WTC11 (cell line): ENCODE measurements at regions not wholly inside any gene's neighbourhood (a gene's known extent, or its start where the extent isn't known, plus 50 kb on each side); places are given as distances from the start of the nearest gene placed in this dataset.

Experiments used
- ATAC-seq: fragments of 200-7000 bp; cut with Tn5 transposase; 2 replicates; pipeline ENCODE4 v1.10.0; 2021; ENCODE audit warnings: mild to moderate bottlenecking, moderate library complexity
- CTCF ChIA-PET: fragments of 300-600 bp; sonication (Branson Sonifier 250); formaldehyde crosslinking; loops from one replicate; lab custom pipeline; 2021; ENCODE audit warnings: antibody characterized with exemption; lab: Charles Lee
- POLR2A ChIA-PET: fragments of 350-600 bp; sonication (Branson Sonifier 250); formaldehyde crosslinking; loops from one replicate; lab custom pipeline; 2021; ENCODE audit warnings: antibody characterized with exemption; lab: Charles Lee
- DNase-seq: peaks from one replicate; pipeline ENCODE4 v3.0.0; 2021; ENCODE audit warnings: low spot score
- H3K27ac Mint-ChIP-seq: 2 replicates; pipeline ENCODE4 v1.8.0; 2021; ENCODE audit warnings: mixed read lengths
- H3K27me3 Mint-ChIP-seq: 2 replicates; pipeline ENCODE4 v1.8.0; 2021; ENCODE audit warnings: low read depth, mild to moderate bottlenecking, moderate library complexity, mixed read lengths
- H3K36me3 Mint-ChIP-seq: 2 replicates; pipeline ENCODE4 v1.8.0; 2021; ENCODE audit warnings: mixed read lengths
- H3K4me1 Mint-ChIP-seq: 2 replicates; pipeline ENCODE4 v1.8.0; 2022; ENCODE audit warnings: mixed read lengths
- H3K4me3 Mint-ChIP-seq: 2 replicates; pipeline ENCODE4 v1.8.0; 2021; ENCODE audit warnings: mild to moderate bottlenecking, moderate library complexity, mixed read lengths
- H3K9me3 Mint-ChIP-seq: 2 replicates; pipeline ENCODE4 v1.8.0; 2021; ENCODE audit warnings: mixed read lengths
- CBFB ChIP-seq: sonication (generic); formaldehyde crosslinking; IDR thresholded peaks from 2 replicates; pipeline ENCODE4 v1.8.1; 2022; ENCODE audit warnings: mild to moderate bottlenecking, low read depth, missing genetic modification reagents
- ELF4 ChIP-seq: sonication (generic); formaldehyde crosslinking; IDR thresholded peaks from 2 replicates; pipeline ENCODE4 v1.8.1; 2022; ENCODE audit warnings: low read depth, mild to moderate bottlenecking, moderate library complexity, missing genetic modification reagents
- EMX1 ChIP-seq: fragments of 250-450 bp; sonication (Bioruptor Pico); IDR thresholded peaks from 2 replicates; pipeline ENCODE4 v1.8.0; 2021; ENCODE audit warnings: mild to moderate bottlenecking
- ETV6 ChIP-seq: sonication (generic); formaldehyde crosslinking; IDR thresholded peaks from 2 replicates; pipeline ENCODE4 v1.8.1; 2022; ENCODE audit warnings: mild to moderate bottlenecking, missing genetic modification reagents
- FOXP1 ChIP-seq: sonication (generic); formaldehyde crosslinking; IDR thresholded peaks from 2 replicates; pipeline ENCODE4 v1.8.0; 2022; ENCODE audit warnings: missing genetic modification reagents, mild to moderate bottlenecking, moderate library complexity, borderline replicate concordance
- GABPB1 ChIP-seq: sonication (generic); formaldehyde crosslinking; IDR thresholded peaks from 2 replicates; pipeline ENCODE4 v1.8.1; 2023; ENCODE audit warnings: mild to moderate bottlenecking, missing genetic modification reagents
- JUN ChIP-seq: sonication (generic); formaldehyde crosslinking; IDR thresholded peaks from 2 replicates; pipeline ENCODE4 v1.8.0; 2023; ENCODE audit warnings: mild to moderate bottlenecking, missing genetic modification reagents
- NR1H2 ChIP-seq: sonication (generic); formaldehyde crosslinking; IDR thresholded peaks from 2 replicates; pipeline ENCODE4 v1.9.0; 2021; ENCODE audit warnings: mild to moderate bottlenecking, moderate library complexity, missing genetic modification reagents
- TEAD1 ChIP-seq: sonication (generic); formaldehyde crosslinking; IDR thresholded peaks from 2 replicates; pipeline ENCODE4 v1.8.0; 2022; ENCODE audit warnings: mild to moderate bottlenecking, missing genetic modification reagents
- TP53 ChIP-seq: sonication (generic); formaldehyde crosslinking; IDR thresholded peaks from 2 replicates; pipeline ENCODE4 v1.8.1; 2023; ENCODE audit warnings: mild to moderate bottlenecking, missing genetic modification reagents
- ZNF121 ChIP-seq: sonication (generic); formaldehyde crosslinking; IDR thresholded peaks from 2 replicates; pipeline ENCODE4 v1.8.0; 2023; ENCODE audit warnings: missing genetic modification reagents
- ZNF671 ChIP-seq: fragments of 250-450 bp; sonication (Bioruptor Pico); IDR thresholded peaks from 2 replicates; pipeline ENCODE4 v1.8.0; 2021; ENCODE audit warnings: mild to moderate bottlenecking
- TF ChIP-seq, protein P1 (sequence below): fragments of 250-450 bp; sonication (Bioruptor Pico); IDR thresholded peaks from 2 replicates; pipeline ENCODE4 v1.8.0; 2021; ENCODE audit warnings: mild to moderate bottlenecking
- TF ChIP-seq, protein P2 (sequence below): sonication (generic); formaldehyde crosslinking; IDR thresholded peaks from 2 replicates; pipeline ENCODE4 v1.8.0; 2022; ENCODE audit warnings: mild to moderate bottlenecking, missing genetic modification reagents
- TF ChIP-seq, protein P3 (sequence below): sonication (generic); formaldehyde crosslinking; IDR thresholded peaks from 2 replicates; pipeline ENCODE4 v1.8.1; 2022; ENCODE audit warnings: low read depth, missing genetic modification reagents, borderline replicate concordance
- TF ChIP-seq, protein P4 (sequence below): sonication (generic); formaldehyde crosslinking; IDR thresholded peaks from 2 replicates; pipeline ENCODE4 v1.8.0; 2023; ENCODE audit warnings: missing genetic modification reagents, mild to moderate bottlenecking, borderline replicate concordance
- TF ChIP-seq, protein P5 (sequence below): sonication (generic); formaldehyde crosslinking; IDR thresholded peaks from 2 replicates; pipeline ENCODE4 v1.8.1; 2023; ENCODE audit warnings: mild to moderate bottlenecking, missing genetic modification reagents, moderate library complexity
- TF ChIP-seq, protein P6 (sequence below): fragments of 250-450 bp; sonication (Bioruptor Pico); IDR thresholded peaks from 2 replicates; pipeline ENCODE4 v1.9.0; 2021; ENCODE audit warnings: mild to moderate bottlenecking

DNA sequence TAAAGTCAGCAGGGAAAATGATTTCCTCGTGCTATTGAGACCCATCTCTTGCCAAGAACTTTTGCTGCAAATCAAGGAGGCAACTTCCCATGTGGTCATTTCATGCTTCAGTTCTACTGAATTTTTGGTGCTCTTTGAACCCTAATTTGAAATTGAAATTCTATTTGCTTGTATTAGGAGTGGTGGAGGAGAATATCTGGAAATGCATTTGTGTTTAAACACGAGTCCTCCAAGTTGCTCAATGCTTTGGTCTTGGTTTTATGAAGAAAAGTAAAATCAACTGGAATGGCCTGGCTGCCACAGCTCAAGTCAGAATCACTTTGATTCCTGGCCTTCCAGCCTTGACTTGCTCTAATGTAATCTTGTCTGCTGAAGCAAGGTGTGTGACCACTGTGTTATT is 613.2 kb downstream of the TLE1 start:
- Mint-ChIP-seq H3K4me3 (no peak overlapping the region), H3K9me3 (no peaks in the 10 kb centered on the region), H3K4me1 (no peaks in the 10 kb centered on the region), H3K27ac (no peak overlapping the region), H3K27me3 (no peaks in the 10 kb centered on the region), H3K36me3 (no peaks in the 10 kb centered on the region)
- DNase-seq (no peak), ATAC-seq (no peak)
- TF ChIP-seq, protein P1, sequence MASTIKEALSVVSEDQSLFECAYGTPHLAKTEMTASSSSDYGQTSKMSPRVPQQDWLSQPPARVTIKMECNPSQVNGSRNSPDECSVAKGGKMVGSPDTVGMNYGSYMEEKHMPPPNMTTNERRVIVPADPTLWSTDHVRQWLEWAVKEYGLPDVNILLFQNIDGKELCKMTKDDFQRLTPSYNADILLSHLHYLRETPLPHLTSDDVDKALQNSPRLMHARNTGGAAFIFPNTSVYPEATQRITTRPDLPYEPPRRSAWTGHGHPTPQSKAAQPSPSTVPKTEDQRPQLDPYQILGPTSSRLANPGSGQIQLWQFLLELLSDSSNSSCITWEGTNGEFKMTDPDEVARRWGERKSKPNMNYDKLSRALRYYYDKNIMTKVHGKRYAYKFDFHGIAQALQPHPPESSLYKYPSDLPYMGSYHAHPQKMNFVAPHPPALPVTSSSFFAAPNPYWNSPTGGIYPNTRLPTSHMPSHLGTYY (CRISPR knock-in tag): no peak
- TF ChIP-seq CBFB (CRISPR knock-in tag) (no peak), FOXP1 (no peak), GABPB1 (CRISPR knock-in tag) (no peak)
- TF ChIP-seq, protein P2, sequence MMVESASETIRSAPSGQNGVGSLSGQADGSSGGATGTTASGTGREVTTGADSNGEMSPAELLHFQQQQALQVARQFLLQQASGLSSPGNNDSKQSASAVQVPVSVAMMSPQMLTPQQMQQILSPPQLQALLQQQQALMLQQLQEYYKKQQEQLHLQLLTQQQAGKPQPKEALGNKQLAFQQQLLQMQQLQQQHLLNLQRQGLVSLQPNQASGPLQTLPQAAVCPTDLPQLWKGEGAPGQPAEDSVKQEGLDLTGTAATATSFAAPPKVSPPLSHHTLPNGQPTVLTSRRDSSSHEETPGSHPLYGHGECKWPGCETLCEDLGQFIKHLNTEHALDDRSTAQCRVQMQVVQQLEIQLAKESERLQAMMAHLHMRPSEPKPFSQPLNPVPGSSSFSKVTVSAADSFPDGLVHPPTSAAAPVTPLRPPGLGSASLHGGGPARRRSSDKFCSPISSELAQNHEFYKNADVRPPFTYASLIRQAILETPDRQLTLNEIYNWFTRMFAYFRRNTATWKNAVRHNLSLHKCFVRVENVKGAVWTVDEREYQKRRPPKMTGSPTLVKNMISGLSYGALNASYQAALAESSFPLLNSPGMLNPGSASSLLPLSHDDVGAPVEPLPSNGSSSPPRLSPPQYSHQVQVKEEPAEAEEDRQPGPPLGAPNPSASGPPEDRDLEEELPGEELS (CRISPR knock-in tag): no peak
- ChIA-PET CTCF (no interaction called here), POLR2A (no interaction called here)

DNA sequence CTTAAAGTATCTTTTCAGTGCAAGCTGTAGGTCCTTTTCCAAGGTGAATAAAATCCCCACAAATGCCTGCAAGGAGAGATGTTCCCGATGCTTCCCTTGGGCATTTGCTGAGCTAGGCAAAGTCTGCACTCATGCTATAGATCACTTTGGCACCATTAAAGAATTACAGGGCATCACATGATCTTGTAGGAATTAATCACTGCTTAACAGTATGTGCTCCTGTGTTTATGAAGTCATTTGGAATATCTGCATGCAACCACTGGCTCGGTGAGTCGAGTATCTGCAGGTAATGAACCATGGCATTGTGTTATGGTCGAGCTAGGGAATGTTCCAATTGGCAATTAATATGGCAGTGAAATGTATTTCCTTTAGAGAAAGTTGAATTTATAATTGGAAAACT is 615.1 kb downstream of the TLE1 start:
- Mint-ChIP-seq H3K27ac (no peak overlapping the region), H3K36me3 (no peaks in the 10 kb centered on the region), H3K9me3 (no peaks in the 10 kb centered on the region), H3K4me1 (no peaks in the 10 kb centered on the region), H3K4me3 (no peak overlapping the region), H3K27me3 (no peaks in the 10 kb centered on the region)
- no peak for ATAC-seq
- POLR2A ChIA-PET: no interaction called here
- CTCF ChIA-PET: no interaction called here
- no peak for TF ChIP-seq ELF4 (CRISPR knock-in tag)
- TF ChIP-seq, protein P3, sequence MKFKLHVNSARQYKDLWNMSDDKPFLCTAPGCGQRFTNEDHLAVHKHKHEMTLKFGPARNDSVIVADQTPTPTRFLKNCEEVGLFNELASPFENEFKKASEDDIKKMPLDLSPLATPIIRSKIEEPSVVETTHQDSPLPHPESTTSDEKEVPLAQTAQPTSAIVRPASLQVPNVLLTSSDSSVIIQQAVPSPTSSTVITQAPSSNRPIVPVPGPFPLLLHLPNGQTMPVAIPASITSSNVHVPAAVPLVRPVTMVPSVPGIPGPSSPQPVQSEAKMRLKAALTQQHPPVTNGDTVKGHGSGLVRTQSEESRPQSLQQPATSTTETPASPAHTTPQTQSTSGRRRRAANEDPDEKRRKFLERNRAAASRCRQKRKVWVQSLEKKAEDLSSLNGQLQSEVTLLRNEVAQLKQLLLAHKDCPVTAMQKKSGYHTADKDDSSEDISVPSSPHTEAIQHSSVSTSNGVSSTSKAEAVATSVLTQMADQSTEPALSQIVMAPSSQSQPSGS (CRISPR knock-in tag): no peak
- no peak for TF ChIP-seq ZNF121 (CRISPR knock-in tag)
- TF ChIP-seq EMX1: no peak
- no peak for TF ChIP-seq TP53 (CRISPR knock-in tag)
- DNase-seq: no peak

DNA sequence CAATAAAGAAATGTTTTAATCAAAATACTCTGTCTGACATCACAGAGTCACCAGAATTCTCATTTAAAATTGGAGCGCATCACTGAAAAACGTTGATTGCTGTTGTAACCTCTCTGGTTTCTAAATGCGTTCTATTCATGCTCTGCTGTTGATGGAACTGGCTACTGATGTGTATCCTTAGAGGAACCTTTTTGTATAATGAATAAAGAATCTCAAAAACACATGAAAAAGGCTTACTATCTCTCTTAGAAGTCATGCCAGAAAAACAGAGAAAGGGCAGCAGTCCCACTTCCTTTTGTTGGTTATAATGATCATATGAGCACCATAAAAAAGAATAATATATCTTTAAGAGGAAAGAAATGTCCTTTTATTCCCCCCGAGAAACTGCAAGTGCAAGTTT is 615.5 kb downstream of the TLE1 start:
- H3K27ac Mint-ChIP-seq: no peak overlapping the region
- no peak for TF ChIP-seq GABPB1 (CRISPR knock-in tag)
- no peak for TF ChIP-seq NR1H2 (CRISPR knock-in tag)
- TF ChIP-seq, protein P3 (CRISPR knock-in tag): no peak
- no peak for TF ChIP-seq ETV6 (CRISPR knock-in tag)
- TF ChIP-seq JUN: no peak
- TF ChIP-seq, protein P4, sequence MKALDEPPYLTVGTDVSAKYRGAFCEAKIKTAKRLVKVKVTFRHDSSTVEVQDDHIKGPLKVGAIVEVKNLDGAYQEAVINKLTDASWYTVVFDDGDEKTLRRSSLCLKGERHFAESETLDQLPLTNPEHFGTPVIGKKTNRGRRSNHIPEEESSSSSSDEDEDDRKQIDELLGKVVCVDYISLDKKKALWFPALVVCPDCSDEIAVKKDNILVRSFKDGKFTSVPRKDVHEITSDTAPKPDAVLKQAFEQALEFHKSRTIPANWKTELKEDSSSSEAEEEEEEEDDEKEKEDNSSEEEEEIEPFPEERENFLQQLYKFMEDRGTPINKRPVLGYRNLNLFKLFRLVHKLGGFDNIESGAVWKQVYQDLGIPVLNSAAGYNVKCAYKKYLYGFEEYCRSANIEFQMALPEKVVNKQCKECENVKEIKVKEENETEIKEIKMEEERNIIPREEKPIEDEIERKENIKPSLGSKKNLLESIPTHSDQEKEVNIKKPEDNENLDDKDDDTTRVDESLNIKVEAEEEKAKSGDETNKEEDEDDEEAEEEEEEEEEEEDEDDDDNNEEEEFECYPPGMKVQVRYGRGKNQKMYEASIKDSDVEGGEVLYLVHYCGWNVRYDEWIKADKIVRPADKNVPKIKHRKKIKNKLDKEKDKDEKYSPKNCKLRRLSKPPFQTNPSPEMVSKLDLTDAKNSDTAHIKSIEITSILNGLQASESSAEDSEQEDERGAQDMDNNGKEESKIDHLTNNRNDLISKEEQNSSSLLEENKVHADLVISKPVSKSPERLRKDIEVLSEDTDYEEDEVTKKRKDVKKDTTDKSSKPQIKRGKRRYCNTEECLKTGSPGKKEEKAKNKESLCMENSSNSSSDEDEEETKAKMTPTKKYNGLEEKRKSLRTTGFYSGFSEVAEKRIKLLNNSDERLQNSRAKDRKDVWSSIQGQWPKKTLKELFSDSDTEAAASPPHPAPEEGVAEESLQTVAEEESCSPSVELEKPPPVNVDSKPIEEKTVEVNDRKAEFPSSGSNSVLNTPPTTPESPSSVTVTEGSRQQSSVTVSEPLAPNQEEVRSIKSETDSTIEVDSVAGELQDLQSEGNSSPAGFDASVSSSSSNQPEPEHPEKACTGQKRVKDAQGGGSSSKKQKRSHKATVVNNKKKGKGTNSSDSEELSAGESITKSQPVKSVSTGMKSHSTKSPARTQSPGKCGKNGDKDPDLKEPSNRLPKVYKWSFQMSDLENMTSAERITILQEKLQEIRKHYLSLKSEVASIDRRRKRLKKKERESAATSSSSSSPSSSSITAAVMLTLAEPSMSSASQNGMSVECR (CRISPR knock-in tag): no peak
- TF ChIP-seq, protein P5, sequence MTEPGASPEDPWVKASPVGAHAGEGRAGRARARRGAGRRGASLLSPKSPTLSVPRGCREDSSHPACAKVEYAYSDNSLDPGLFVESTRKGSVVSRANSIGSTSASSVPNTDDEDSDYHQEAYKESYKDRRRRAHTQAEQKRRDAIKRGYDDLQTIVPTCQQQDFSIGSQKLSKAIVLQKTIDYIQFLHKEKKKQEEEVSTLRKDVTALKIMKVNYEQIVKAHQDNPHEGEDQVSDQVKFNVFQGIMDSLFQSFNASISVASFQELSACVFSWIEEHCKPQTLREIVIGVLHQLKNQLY: no peak
- TF ChIP-seq TEAD1 (CRISPR knock-in tag): no peak
- TF ChIP-seq, protein P6, sequence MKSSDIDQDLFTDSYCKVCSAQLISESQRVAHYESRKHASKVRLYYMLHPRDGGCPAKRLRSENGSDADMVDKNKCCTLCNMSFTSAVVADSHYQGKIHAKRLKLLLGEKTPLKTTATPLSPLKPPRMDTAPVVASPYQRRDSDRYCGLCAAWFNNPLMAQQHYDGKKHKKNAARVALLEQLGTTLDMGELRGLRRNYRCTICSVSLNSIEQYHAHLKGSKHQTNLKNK (CRISPR knock-in tag): no peak
- TF ChIP-seq ZNF671 (CRISPR knock-in tag): no peak
- TF ChIP-seq TP53 (CRISPR knock-in tag): no peak
- no peaks in the 10 kb centered on the region for H3K36me3 Mint-ChIP-seq
- no peaks in the 10 kb centered on the region for H3K27me3 Mint-ChIP-seq
- POLR2A ChIA-PET: no interaction called here
- no peaks in the 10 kb centered on the region for H3K4me1 Mint-ChIP-seq
- DNase-seq: no peak
- no peak overlapping the region for H3K4me3 Mint-ChIP-seq
- CTCF ChIA-PET: no interaction called here
- no peaks in the 10 kb centered on the region for H3K9me3 Mint-ChIP-seq
- ATAC-seq: no peak
